HPDE6-E6E7 (cell line): ENCODE measurements at regions not wholly inside any gene's neighbourhood (a gene's known extent, or its start where the extent isn't known, plus 50 kb on each side); places are given as distances from the start of the nearest gene placed in this dataset.

Experiments used
- DNase-seq: peaks from one replicate; pipeline ENCODE4 v3.0.0; 2011; ENCODE audit warnings: missing footprints; ENCODE audit errors: extremely low spot score

- DNase-seq, result no peak
Measured at GRCh38 chr16:73823205-73823849, 473.3 kb upstream of the PSMD7 start.

DNA sequence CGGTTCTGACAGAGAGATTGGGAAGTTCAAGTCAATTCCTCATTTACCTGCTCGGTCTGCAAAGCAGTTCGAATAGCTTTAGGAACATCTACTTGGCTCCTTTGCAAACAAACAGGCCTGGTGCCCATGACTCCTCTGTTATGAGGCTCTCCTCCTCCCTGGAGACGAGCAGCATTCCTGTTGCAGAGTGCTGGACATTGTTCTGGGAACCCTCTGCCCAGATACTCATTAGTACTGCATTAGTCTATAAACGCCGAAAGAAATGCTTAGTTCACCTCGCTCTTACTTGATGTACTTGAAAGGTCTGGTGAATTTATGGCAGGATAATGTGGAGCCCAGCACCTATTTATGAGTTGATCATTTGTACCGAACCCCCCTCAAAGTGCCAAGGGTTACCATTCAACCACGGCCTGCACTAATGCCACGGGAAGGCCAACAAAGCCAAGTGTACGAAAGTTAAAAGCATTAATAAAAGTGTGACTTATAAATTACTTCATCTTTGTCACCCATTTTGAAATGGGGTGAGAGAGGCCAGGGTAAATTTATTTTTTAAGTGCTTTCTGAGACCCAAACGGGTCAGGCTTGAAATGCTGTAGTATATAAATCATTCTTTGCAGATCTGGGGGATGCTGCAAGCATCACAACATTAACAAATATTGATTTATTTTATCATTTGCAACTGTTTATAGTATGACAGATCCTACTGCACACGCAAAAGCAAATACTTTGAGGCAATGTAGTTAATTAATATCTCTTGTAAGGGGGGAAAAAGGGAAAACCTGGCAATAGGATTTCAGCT is 478.9 kb upstream of the PSMD7 start:
- no peak for DNase-seq

DNA sequence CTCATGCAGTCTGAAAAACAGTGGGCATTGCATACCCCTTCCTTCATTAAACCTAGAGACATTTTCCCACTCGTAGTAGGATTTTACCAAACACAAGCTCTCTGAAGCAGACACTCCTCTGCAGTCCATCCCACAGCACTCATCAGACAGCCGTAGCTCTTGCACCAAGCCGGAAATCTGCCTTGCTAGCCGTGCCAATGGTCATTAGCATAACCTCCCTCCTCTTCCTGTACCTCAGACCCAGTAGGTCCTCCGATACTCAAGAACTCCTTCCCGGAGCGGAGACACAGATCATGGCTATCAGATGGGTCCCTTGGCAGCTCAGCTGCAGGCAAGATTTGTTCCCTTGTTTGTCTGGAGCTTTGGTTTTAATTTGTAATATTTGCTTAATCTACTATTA is 483.1 kb upstream of the PSMD7 start:
- no peak for DNase-seq

- no peak for DNase-seq
Measured at GRCh38 chr16:73804456-73804855, 492.2 kb upstream of the PSMD7 start.

GRCh38 chr16:73798471-73798870 is 498.1 kb upstream of the PSMD7 start:
- no peak for DNase-seq

GRCh38 chr16:73797115-73797514 is 499.5 kb upstream of the PSMD7 start:
- no peak for DNase-seq

GRCh38 chr16:73796241-73796640 is 500.4 kb upstream of the PSMD7 start:
- DNase-seq, result no peak

GRCh38 chr16:73794994-73795393 is 501.6 kb upstream of the PSMD7 start:
- no peak for DNase-seq

DNA sequence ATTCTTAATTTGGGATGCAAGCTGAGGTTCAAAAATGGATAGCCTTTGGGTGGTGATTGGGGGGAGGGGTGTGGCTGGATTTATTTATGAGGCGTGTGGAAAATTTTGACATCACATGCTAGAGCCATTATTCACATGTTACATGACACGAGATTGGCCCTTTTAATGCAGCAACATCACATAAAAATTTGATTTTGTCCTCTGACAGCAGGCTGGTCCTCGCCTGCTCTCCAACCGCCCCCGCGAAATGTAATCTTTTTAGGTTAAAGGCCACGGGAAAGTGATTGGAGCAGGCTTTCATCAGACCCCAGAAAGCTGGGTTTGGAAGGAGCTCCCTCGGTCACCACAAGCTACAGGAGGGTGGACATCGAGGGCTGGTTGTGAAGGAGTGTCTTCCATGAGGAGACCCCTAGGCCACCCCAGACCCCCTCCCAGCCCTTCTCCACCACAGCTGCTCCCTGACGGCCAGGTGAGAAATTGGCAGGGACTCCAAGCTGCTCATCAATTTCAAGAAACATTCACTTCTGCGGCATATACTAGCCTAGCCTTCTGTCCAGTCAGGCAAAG is 502.7 kb upstream of the PSMD7 start:
- DNase-seq, result no peak

GRCh38 chr16:73793260-73793659 is 503.4 kb upstream of the PSMD7 start:
- DNase-seq, result no peak

- no peak for DNase-seq
Measured at GRCh38 chr16:73792199-73793020, 504.2 kb upstream of the PSMD7 start.

DNA sequence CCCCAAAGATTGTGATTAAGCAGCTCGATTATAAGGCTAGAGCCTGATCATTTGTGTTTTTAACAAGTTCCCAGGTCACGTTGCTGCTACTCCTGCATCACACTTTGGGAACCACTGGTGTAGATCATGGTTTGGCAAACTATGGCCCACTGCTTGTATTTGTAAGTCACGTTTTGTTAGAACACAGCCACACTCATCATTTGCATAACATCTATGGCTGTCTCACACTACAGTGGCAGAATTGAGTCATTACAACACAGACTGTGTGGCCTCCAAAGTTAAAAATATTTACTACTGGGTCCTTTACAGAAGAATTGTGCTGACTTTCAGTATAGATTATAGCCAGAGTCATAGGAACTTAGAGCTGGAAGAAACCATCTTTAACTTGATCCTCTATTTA is 515.3 kb upstream of the PSMD7 start:
- DNase-seq, result no peak

DNA sequence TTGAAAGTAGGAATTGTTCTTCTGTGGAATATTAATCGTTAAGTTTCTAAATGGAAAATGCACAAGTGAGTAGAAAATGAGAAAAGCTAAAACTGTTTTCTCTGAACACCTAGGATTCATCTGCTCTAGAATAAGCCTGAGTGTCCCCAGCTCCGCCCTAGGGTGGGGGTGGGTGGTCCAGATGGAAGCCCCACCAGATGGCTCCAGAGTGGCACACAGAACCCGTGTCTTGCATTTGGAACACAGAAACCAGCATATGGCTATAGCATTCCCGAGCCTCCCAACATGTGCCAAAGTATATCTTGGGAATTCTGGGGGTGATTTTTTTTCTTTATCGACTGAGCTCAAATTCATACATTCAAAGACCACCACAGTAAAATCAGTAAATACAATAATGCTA is 517.7 kb upstream of the PSMD7 start:
- DNase-seq, result no peak

DNA sequence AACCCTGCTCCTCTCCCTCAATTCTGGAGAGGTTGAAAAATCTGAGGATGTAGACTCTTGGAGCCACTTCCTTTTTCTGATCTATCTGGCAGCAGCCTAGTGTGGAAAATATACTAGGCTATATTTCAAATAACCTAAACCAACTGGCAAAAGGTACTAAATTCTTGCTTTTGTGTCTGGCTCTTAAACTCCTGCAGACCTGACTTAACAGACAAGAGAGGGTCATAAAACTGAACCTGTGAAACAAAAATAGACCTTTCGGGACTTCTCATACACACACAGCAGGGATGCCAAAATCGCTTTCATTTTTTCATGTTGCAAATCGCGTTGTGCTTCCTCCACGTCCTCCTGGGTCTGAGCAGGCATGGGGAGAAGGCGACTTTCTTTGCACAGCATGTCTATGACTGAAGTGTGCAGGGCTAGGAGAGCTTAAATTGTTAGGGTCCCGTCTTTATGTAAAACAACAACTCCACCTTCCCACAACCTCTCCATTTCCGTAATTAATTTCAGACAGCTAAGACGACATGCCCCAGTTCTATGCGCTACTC is 520.7 kb upstream of the PSMD7 start:
- DNase-seq, result no peak

- no peak for DNase-seq
Measured at GRCh38 chr16:73771196-73772064, 525.2 kb upstream of the PSMD7 start.

GRCh38 chr16:73768786-73769203 is 527.8 kb upstream of the PSMD7 start:
- no peak for DNase-seq

GRCh38 chr16:73764321-73764720 is 532.3 kb upstream of the PSMD7 start:
- DNase-seq, result no peak

- DNase-seq, result no peak
Measured at GRCh38 chr16:73756289-73757178, 540.1 kb upstream of the PSMD7 start.

DNA sequence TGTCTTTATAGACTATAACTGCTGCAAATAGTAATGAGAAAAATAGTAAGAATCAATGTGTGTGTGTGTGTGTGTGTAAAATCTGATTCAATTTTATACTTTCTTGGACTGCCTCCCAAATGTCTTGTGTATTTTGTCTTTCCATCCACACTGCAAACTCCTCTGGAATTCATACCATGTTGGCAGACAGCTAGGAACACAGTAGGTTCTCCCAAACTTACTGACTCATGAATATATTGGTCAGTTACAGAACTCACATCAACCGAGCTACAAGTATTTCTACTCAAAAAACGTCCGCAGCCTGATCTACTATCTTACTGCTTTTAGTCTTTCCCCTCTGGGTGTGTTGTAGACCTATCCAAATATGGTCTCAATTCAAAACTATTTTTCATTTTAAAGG is 542.7 kb upstream of the PSMD7 start:
- no peak for DNase-seq

- no peak for DNase-seq
Measured at GRCh38 chr16:73750639-73751038, 546.0 kb upstream of the PSMD7 start.
